ENCODE measurements at regions not wholly inside any gene's neighbourhood (a gene's known extent, or its start where the extent isn't known, plus 50 kb on each side); places are given as distances from the start of the nearest gene placed in this dataset.

DNA sequence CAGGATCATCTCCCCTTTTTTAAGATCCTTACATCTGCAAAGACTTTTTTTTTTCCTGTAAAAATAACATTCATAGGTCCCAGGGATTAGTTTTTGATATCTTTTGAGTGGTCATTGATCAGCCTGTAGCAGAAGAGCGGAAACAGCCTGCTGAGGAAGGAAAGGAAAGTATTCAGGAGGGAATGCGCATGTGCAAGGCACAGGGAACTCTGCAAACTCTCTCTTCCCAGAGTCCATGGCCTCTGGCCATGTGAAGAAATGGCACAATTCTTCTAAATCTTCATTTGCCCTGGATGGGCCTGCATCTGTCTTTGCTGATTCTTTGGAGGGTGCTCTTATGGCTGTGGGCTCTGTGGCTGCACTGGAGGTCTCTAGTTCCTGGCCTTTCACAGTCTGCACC, 60.1 kb upstream of the SKOR2 start:
- Histone ChIP-seq H3K4me3 (ENCODE audit: insufficient read depth, low read depth, low read length) (no peak overlapping the region), H3K4me2 (ENCODE audit: low read depth, low read length) (no peak overlapping the region), H4K91ac (ENCODE audit: insufficient read depth, low read depth, low read length) (no peak overlapping the region), H2BK120ac (ENCODE audit: low read depth, low read length) (no peak overlapping the region), H3K27ac (ENCODE audit: insufficient read depth, low read length) (no peak overlapping the region), H3K4me1 (ENCODE audit: control insufficient read depth, insufficient read depth, low read length) (no peaks in the 10 kb centered on the region), H2BK20ac (ENCODE audit: low read depth, low read length) (no peak overlapping the region), H3K23ac (ENCODE audit: low read depth, low read length) (no peak overlapping the region), H3K56ac (ENCODE audit: extremely low read depth, insufficient read depth, low read length) (no peak overlapping the region), H3K9me1 (ENCODE audit: insufficient read depth, low read length) (no peaks in the 10 kb centered on the region), H2AK9ac (replicated peaks; ENCODE audit: low read depth, low read length, poor library complexity) (no peak overlapping the region), H3K27me3 (ENCODE audit: control insufficient read depth, insufficient read depth, low read length) (no peaks in the 10 kb centered on the region), H2BK15ac (ENCODE audit: low read depth, low read length) (no peak overlapping the region), H3K9me3 (ENCODE audit: control insufficient read depth, insufficient read depth, low read length) (no peaks in the 10 kb centered on the region; the same call in 1 of the 2 replicates), H3K36me3 (ENCODE audit: control insufficient read depth, insufficient read depth, low read length) (no peaks in the 10 kb centered on the region), H3K4ac (ENCODE audit: low read depth, low read length) (no peak overlapping the region), H3K18ac (ENCODE audit: low read depth, low read length) (no peak overlapping the region), H3K79me1 (ENCODE audit: low read depth in 1 of 2, low read length in 2 of 2) (no peaks in the 10 kb centered on the region), H2BK5ac (ENCODE audit: low read depth, low read length, poor library complexity, severe bottlenecking) (no peak overlapping the region), H4K5ac (ENCODE audit: low read depth, low read length) (no peak overlapping the region), H3K14ac (replicated peaks; ENCODE audit: low read depth, low read length) (no peak overlapping the region), H4K8ac (ENCODE audit: low read depth in 2 of 2, low read length in 2 of 2) (no peak overlapping the region), H3K9ac (ENCODE audit: low read depth, low read length) (no peak overlapping the region), H2AFZ (replicated peaks; ENCODE audit: low read length, poor library complexity) (no peak overlapping the region), H2AK5ac (ENCODE audit: low read depth, low read length) (no peak overlapping the region), H4K20me1 (ENCODE audit: insufficient read depth, low read length) (no peaks in the 10 kb centered on the region)
- no CpG with 5 or more reads among the region's 2 CpGs for WGBS, 2 experiments (ENCODE audit: extremely low coverage in 2 of 2, insufficient read length in 1 of 2)
- ATAC-seq (ENCODE audit: low read depth), result no peak
- CTCF ChIA-PET, result no interaction called here
- POLR2A ChIA-PET (ENCODE audit: unreplicated experiment), result no interaction called here
- in situ Hi-C loops (cut with MboI; ENCODE audit: low sequenced_read_pairs) (no loop called here), intact Hi-C loops (cut with micrococcal nuclease) (no loop called here), dilution Hi-C loops (cut with HindIII; ENCODE audit: low sequenced_read_pairs, unreplicated experiment) (no loop called here)
- TF ChIP-seq NFE2L2 (IDR thresholded peaks at IDR 0.05; ENCODE audit: low read depth, low read length), result no peak
- TF ChIP-seq, protein P1, sequence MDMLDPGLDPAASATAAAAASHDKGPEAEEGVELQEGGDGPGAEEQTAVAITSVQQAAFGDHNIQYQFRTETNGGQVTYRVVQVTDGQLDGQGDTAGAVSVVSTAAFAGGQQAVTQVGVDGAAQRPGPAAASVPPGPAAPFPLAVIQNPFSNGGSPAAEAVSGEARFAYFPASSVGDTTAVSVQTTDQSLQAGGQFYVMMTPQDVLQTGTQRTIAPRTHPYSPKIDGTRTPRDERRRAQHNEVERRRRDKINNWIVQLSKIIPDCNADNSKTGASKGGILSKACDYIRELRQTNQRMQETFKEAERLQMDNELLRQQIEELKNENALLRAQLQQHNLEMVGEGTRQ (IDR thresholded peaks at IDR 0.05; ENCODE audit: low read depth, low read length), result no peak
- no peak for TF ChIP-seq CEBPB (IDR thresholded peaks at IDR 0.05; ENCODE audit: low read depth, low read length)
- TF ChIP-seq MAFK (IDR thresholded peaks at IDR 0.05; ENCODE audit: low read depth, low read length), result no peak
- no peak for TF ChIP-seq SMC3 (IDR thresholded peaks at IDR 0.05; ENCODE audit: low read depth, low read length)
- TF ChIP-seq, protein P2, sequence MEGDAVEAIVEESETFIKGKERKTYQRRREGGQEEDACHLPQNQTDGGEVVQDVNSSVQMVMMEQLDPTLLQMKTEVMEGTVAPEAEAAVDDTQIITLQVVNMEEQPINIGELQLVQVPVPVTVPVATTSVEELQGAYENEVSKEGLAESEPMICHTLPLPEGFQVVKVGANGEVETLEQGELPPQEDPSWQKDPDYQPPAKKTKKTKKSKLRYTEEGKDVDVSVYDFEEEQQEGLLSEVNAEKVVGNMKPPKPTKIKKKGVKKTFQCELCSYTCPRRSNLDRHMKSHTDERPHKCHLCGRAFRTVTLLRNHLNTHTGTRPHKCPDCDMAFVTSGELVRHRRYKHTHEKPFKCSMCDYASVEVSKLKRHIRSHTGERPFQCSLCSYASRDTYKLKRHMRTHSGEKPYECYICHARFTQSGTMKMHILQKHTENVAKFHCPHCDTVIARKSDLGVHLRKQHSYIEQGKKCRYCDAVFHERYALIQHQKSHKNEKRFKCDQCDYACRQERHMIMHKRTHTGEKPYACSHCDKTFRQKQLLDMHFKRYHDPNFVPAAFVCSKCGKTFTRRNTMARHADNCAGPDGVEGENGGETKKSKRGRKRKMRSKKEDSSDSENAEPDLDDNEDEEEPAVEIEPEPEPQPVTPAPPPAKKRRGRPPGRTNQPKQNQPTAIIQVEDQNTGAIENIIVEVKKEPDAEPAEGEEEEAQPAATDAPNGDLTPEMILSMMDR (conservative IDR thresholded peaks at IDR 0.05; ENCODE audit: low read depth, low read length), result no peak
- TF ChIP-seq FOS (IDR thresholded peaks at IDR 0.05; ENCODE audit: low read depth, low read length), result no peak
- no peak for TF ChIP-seq POLR2A (IDR thresholded peaks at IDR 0.05; ENCODE audit: low read depth, low read length)
- no TSS peak for BruUV-seq (replicated peaks)
- DNase-seq, result no peak

Small RNA genes lying in the stretch of these regions (microRNA-seq; reads per million reads assigned to microRNA genes)
- 0 reads per million in 2 experiments for gene MIR4527 (ENCODE audit: insufficient read depth in 1 of 2, insufficient read length in 1 of 2, unreplicated experiment in 1 of 2)

Small RNA genes lying in the stretch of these regions (small RNA-seq; reads per million reads assigned to genes)
- 0 reads per million in 5 experiments for gene MIR4527
